Astrocyte of the cerebellum (primary cell): ENCODE measurements at regions not wholly inside any gene's neighbourhood (a gene's known extent, or its start where the extent isn't known, plus 50 kb on each side); places are given as distances from the start of the nearest gene placed in this dataset.

ENCODE experiments used
- DNase-seq: peaks from one replicate; pipeline ENCODE4 v3.0.0-alpha.2; 2011; ENCODE audit warnings: low read depth
- H3K4me3 ChIP-seq: 2 replicates; pipeline ENCODE4 v1.5.1; 2011; ENCODE audit warnings: mild to moderate bottlenecking, low read depth, low read length, moderate library complexity
- in situ Hi-C: cut with HindIII; loops from 2 replicates; pipeline ENCODE4 v1.10.0; 2017; ENCODE audit warnings: low sequenced_read_pairs
- TF ChIP-seq, protein P1 (sequence below): IDR thresholded peaks from 2 replicates; pipeline ENCODE4 v1.5.1; 2012; ENCODE audit warnings: low read length, low read depth, moderate library complexity, mild to moderate bottlenecking; ENCODE audit errors: missing control alignments

GRCh38 chr10:29839826-29840515 lies 205.2 kb upstream of the SVIL start:
- in situ Hi-C loops: no loop called here

DNA sequence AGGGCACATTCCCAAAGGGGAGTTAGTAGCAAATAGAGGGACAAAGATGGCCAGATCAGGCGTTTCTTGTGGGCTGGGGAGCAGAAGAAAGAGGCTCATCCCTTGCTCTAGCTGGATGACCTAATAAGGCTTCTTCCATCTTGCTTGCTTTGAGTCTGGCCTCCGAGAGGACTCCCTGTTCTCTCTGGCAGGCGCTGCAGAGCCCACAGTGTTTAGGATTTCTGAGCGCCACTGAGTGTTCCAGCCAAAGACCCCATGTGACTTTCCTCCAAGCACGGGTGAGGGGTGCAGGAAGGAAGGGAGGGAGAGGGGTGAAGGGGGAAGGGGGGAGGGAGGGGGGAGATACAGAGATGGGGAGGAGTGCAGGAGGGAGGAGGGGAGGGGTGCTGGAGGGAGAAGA lies 203.8 kb upstream of the SVIL start:
- TF ChIP-seq, protein P1, sequence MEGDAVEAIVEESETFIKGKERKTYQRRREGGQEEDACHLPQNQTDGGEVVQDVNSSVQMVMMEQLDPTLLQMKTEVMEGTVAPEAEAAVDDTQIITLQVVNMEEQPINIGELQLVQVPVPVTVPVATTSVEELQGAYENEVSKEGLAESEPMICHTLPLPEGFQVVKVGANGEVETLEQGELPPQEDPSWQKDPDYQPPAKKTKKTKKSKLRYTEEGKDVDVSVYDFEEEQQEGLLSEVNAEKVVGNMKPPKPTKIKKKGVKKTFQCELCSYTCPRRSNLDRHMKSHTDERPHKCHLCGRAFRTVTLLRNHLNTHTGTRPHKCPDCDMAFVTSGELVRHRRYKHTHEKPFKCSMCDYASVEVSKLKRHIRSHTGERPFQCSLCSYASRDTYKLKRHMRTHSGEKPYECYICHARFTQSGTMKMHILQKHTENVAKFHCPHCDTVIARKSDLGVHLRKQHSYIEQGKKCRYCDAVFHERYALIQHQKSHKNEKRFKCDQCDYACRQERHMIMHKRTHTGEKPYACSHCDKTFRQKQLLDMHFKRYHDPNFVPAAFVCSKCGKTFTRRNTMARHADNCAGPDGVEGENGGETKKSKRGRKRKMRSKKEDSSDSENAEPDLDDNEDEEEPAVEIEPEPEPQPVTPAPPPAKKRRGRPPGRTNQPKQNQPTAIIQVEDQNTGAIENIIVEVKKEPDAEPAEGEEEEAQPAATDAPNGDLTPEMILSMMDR: no peak
- in situ Hi-C loops: no loop called here
- no peak for DNase-seq
- H3K4me3 ChIP-seq: no peak overlapping the region

More at GRCh38 chr10:29839826-29840515, 205.2 kb upstream of the SVIL start:
- TF ChIP-seq, protein P1: no peak
- no peak for DNase-seq
- no peak overlapping the region for H3K4me3 ChIP-seq

- TF ChIP-seq, protein P1: no peak
- in situ Hi-C loops: no loop called here
- H3K4me3 ChIP-seq: no peak overlapping the region
- DNase-seq: no peak
These were observed 202.8 kb upstream of the SVIL start for GRCh38 chr10:29837586-29837985.

DNA sequence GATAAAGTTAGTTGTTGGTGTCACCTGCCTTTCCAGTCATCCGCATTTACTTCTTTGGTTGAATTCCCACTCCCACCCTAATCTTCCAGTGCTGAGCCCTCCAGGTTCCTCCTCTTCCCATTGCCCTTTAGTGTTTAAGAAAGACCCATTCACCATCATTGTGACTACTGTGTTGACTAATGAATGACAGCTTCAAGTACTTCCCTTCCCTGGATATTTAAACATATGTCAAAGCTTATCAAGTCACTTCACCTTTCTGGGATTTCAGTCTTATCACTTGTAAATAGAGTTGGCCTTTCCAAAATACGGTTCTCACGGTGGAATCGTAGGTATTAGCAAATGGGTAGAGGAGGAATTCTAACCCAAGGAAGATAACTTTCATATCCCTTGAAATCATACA lies 201.6 kb upstream of the SVIL start:
- no peak overlapping the region for H3K4me3 ChIP-seq
- DNase-seq: no peak
- TF ChIP-seq, protein P1: no peak
- in situ Hi-C loops: no loop called here

GRCh38 chr10:29835055-29835454 lies 200.3 kb upstream of the SVIL start:
- no peak for DNase-seq
- in situ Hi-C loops: no loop called here
- TF ChIP-seq, protein P1: no peak

GRCh38 chr10:29830531-29831512 lies 196.1 kb upstream of the SVIL start:
- H3K4me3 ChIP-seq: no peak overlapping the region
- in situ Hi-C loops: no loop called here
- TF ChIP-seq, protein P1: no peak
- DNase-seq: no peak

More at GRCh38 chr10:29835055-29835454, 200.3 kb upstream of the SVIL start:
- no peak overlapping the region for H3K4me3 ChIP-seq
